MV-4-11 (cell line): ENCODE measurements at regions not wholly inside any gene's neighbourhood (a gene's known extent, or its start where the extent isn't known, plus 50 kb on each side); places are given as distances from the start of the nearest gene placed in this dataset.
"Not testable (repeated sequence)": the region's sequence is repeated elsewhere in the genome, so short reads cannot be mapped to it uniquely, and the experiment has no call there.

Source experiments
- DNase-seq: peaks from one replicate; lab custom pipeline; 2025; lab: John Stamatoyannopoulos, UW

GRCh38 chr14:28121512-28122297 is 644.9 kb upstream of the FOXG1 start:
- DNase-seq, result no peak

DNA sequence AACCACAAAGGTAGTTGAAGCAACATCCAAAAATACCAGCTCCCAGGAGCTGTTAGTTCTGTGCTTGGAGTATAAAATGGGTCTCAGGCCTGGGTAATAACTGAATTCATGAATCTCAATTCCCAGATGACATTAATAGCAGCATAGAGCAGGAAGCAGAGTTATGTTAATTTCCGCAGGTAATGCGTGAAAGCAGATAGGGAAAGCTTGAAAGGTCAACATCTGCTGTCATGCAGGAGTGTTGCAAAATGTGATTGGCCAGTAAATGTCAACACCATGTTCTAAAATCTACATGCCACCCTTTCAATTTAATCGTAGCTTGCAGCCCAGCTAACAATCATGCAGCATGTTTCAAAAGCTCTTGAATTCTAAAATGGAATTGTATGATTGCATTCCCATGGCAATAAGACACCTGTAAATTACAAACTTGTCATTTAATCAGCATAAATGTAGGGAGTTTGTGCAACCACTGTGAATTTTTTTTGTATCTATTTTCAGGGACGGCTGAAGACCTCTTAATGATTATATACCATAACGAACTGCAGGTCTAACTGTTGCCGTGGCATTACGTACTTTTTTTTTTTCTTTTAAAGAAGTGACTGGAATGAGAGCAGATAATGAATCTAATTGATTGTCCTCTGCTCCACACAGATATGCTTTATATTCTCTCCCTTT is 635.8 kb upstream of the FOXG1 start:
- no peak for DNase-seq

DNA sequence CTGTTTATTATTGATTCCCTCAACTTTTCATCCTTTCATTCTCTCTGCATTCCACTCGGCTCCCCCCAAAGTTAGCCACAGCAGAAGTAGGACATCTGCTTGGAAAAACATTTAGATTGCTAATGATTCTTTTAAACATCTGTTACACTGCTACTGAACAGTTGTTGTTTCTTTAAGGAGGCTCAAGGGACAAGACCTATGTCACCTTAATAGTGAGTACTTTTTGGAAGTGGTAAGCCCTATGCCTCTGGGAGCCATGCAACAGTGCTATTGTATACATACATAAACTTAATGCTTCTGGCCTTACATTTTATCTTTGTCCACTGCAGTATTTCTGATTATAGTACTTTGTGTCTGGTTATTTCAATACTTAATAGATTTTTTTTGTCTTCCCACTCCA is 628.2 kb upstream of the FOXG1 start:
- no peak for DNase-seq

DNA sequence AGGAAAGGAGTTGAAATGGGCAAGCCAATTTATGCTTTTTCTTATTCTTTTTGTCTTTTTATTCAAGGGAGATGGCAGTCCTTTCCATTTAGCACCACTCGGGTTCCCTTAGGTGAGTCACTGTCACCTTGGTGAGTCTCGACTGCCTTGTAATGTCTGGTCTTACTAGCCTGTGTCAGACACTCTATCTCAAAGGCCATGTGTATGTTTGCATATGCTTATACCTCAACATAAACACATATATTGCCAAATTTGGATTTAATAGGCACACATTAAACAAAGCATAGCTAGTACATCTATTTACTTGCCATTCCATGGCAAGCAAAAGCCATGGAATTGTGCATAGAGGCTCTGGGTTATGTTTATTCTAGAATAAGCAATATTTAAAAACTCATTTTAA is 624.9 kb upstream of the FOXG1 start:
- DNase-seq, result no peak

- DNase-seq, result peak; percentile 0
Measured at GRCh38 chr14:28142400-28143015, 624.1 kb upstream of the FOXG1 start.

GRCh38 chr14:28143316-28143715 is 623.3 kb upstream of the FOXG1 start:
- DNase-seq, result no peak

- no peak for DNase-seq
Measured at GRCh38 chr14:28151926-28152325, 614.7 kb upstream of the FOXG1 start.

DNA sequence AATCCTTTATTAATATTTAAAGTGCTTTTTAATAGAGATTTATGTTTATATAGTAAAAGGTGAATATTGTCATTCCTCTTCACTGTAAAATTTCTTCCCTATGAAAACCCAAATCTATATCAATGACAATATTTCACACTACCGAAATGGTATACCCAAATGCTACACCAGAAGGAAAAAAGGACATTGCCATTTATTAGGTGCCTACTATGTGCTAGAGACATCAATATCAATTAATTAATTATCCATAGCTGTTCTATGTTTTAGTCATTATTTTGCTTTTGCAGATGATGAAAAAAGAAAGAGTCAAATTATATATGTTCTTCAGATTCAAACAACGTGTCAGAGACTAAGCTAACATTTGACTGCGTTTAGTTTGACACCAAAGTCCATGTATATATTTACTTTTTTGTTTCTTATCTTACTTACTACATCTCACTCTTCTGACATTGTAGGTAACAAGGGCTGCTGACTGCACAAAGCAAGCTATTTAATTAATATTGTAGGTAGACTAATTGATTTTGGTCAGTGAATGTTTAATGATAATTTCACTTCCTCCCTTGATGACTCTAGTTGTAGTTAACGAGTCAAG is 614.0 kb upstream of the FOXG1 start:
- no peak for DNase-seq

- DNase-seq, result no peak
Measured at GRCh38 chr14:28157289-28157869, 609.2 kb upstream of the FOXG1 start.

- no peak for DNase-seq
Measured at GRCh38 chr14:28157887-28158791, 608.4 kb upstream of the FOXG1 start.

- DNase-seq, result no peak
Measured at GRCh38 chr14:28161040-28161439, 605.5 kb upstream of the FOXG1 start.

- no peak for DNase-seq
Measured at GRCh38 chr14:28163233-28163632, 603.4 kb upstream of the FOXG1 start.

DNA sequence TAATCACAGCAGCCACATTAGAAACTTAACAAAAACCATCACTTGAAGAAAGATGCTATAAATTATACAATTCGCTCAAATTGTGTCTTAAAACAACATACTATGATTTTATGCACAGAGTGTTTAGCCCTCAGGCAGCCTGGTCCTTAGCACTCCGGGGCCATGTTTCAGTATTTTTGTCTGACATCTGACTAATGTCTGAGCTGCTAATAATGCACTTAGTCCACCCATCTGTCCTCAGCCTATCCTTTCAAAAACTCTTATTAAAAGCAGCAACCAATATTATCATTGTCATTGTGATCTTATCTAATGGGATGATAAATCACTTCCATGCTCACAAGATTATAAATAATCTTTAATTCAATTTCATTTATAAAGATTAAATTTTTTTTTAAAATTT is 602.7 kb upstream of the FOXG1 start:
- DNase-seq, result no peak

- DNase-seq, result not testable (repeated sequence)
Measured at GRCh38 chr14:28187902-28188830, 578.4 kb upstream of the FOXG1 start.

DNA sequence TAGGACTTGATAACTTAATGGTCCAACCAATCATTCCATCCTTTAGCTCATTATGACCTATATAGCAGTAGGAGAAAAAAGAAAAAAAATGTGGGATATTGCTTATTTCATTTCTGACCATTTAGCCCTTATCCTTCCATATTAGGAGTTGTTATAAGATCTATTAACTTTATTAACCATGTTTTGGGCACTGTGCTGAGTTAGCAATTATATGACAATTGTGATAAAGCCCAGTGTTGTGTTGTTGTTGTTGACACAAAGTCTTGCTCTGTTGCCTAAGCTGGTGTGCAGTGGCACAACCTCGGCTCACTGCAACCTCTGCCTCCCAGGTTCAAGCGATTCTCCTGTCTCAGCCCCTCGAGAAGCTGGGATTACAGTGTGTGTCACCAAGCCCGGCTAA is 569.7 kb upstream of the FOXG1 start:
- DNase-seq, result no peak

GRCh38 chr14:28220391-28220790 is 546.2 kb upstream of the FOXG1 start:
- DNase-seq, result no peak

- DNase-seq, result no peak
Measured at GRCh38 chr14:28240909-28241308, 525.7 kb upstream of the FOXG1 start.

DNA sequence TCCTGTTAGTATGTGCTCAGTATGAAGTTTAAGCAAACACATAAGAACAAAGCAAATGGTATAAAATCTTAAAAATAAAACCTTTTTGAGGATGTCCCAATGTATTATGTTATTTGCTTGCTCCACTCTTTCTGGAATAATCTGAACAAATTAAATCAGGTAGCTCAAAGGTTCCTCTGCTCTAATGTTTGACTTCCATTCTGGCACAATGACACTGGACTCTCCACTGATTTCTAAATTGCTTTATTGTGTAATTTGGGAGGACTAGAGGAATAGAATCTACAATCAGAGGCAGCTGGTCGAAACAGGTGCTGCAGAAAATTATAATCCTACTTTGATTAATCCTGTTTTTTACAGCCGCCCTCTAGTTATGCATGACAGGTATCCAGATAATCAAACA is 523.7 kb upstream of the FOXG1 start:
- DNase-seq, result no peak

- no peak for DNase-seq
Measured at GRCh38 chr14:28243600-28243999, 523.0 kb upstream of the FOXG1 start.

- DNase-seq, result no peak
Measured at GRCh38 chr14:28245216-28245615, 521.4 kb upstream of the FOXG1 start.
